Testis (tissue), 2 donors: ENCODE measurements at regions not wholly inside any gene's neighbourhood (a gene's known extent, or its start where the extent isn't known, plus 50 kb on each side); places are given as distances from the start of the nearest gene placed in this dataset.

ENCODE experiments used
- POLR2A ChIP-seq: fragments of 450-650 bp; IDR thresholded peaks from one replicate; pipeline ENCODE4 v1.6.1; 2017; ENCODE audit warnings: antibody characterized with exemption, mild to moderate bottlenecking, moderate library complexity
- TF ChIP-seq, protein P1 (sequence below), 3 experiments: fragments of 450-650 bp in 2 of 3; fragments of 200-600 bp in 1 of 3; sonication (generic) in 1 of 3; IDR thresholded peaks; one replicate each; pipeline ENCODE4 v1.5.1; 2016 to 2019; ENCODE audit warnings: antibody characterized with exemption in 3 of 3, mild to moderate bottlenecking in 2 of 3, moderate library complexity in 1 of 3

DNA sequence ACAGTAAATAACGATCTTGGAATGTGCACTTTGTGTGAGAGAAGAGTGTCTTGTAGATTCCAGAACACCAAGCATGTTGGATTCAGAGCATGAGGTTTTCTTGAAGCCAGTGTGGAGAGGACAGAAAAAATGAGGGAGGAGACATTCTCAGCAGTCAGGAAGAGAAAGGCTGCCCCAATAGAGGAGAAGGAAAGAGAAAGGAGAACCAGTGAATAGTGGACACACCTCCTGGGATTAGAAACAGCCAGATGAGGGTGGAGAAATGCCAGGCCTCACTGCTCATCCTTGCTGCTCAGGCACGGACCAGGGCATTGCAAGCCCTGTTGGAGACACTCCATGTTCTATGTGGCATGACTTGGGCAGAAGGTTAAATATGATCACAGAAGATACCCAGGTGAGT lies 69.0 kb upstream of the KAZN start:
- TF ChIP-seq, protein P1, sequence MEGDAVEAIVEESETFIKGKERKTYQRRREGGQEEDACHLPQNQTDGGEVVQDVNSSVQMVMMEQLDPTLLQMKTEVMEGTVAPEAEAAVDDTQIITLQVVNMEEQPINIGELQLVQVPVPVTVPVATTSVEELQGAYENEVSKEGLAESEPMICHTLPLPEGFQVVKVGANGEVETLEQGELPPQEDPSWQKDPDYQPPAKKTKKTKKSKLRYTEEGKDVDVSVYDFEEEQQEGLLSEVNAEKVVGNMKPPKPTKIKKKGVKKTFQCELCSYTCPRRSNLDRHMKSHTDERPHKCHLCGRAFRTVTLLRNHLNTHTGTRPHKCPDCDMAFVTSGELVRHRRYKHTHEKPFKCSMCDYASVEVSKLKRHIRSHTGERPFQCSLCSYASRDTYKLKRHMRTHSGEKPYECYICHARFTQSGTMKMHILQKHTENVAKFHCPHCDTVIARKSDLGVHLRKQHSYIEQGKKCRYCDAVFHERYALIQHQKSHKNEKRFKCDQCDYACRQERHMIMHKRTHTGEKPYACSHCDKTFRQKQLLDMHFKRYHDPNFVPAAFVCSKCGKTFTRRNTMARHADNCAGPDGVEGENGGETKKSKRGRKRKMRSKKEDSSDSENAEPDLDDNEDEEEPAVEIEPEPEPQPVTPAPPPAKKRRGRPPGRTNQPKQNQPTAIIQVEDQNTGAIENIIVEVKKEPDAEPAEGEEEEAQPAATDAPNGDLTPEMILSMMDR (IDR thresholded peaks at IDR 0.05) = no peak
- TF ChIP-seq POLR2A = no peak
